ENCODE measurements at regions not wholly inside any gene's neighbourhood (a gene's known extent, or its start where the extent isn't known, plus 50 kb on each side); places are given as distances from the start of the nearest gene placed in this dataset.

GRCh38 chr6:85703406-85703805 is 60.7 kb upstream of the SYNCRIP start:
- TF ChIP-seq ZNF274 (IDR thresholded peaks at IDR 0.05; ENCODE audit: low read depth, low read length) (no peak), SUZ12 (IDR thresholded peaks at IDR 0.05; ENCODE audit: extremely low read depth, insufficient read depth, insufficient read length) (no peak), YY1 (IDR thresholded peaks at IDR 0.05; ENCODE audit: insufficient read depth, insufficient read length) (no peak)

Measured in NT2/D1 (cell line).